Right lobe of liver (tissue), 4 donors: ENCODE measurements at regions not wholly inside any gene's neighbourhood (a gene's known extent, or its start where the extent isn't known, plus 50 kb on each side); places are given as distances from the start of the nearest gene placed in this dataset.

Experiments used
- CTCF ChIP-seq, 4 donors: fragments of 200-600 bp in 3 of 4; fragments of 450-650 bp in 1 of 4; IDR thresholded peaks; one replicate each; pipeline versions ENCODE4 v1.5.1 to v1.8.0; 2016 to 2022; ENCODE audit warnings: antibody characterized with exemption in 4 of 4, mild to moderate bottlenecking in 2 of 4
- POLR2A ChIP-seq: fragments of 450-650 bp; IDR thresholded peaks from one replicate; pipeline ENCODE4 v1.6.1; 2017; ENCODE audit warnings: antibody characterized with exemption, mild to moderate bottlenecking
- donor health status: DM: no; HTN: no; CAD: no.
- donor health status: DM: no; HTN: no; CAD: no.
- donor health status: DM: no; HTN: yes; CAD: no.

DNA sequence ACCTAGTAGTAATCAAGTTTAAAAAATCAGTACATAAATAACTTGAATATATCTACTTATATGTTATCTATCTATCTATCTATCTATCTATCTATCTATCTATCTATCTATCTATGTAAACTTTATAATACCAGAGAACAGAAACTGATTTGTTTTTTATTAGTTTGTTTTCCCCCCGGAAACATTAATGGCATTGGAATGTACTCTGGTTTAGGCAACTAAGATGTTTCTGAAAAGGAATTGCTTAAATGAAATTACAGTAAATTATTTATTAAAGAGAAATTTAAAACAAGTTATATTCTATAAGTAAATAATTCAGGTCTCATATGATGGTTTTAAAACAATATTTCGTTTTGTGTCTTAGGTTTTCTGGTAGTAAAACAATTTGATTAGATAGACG lies 681.0 kb upstream of the ADAMTS5 start:
- TF ChIP-seq CTCF (IDR thresholded peaks at IDR 0.05) (no peak), POLR2A (no peak)
